Nephron (organoid): ENCODE measurements at regions not wholly inside any gene's neighbourhood (a gene's known extent, or its start where the extent isn't known, plus 50 kb on each side); places are given as distances from the start of the nearest gene placed in this dataset.

Source experiments
- H3K27ac Mint-ChIP-seq, 3 experiments: 2 replicates each; pipeline ENCODE4 v1.8.0; 2020; ENCODE audit warnings: mixed read lengths in 3 of 3, mild to moderate bottlenecking in 2 of 3, moderate library complexity in 1 of 3
- H3K27me3 Mint-ChIP-seq: 2 replicates; pipeline ENCODE4 v1.8.0; 2021; ENCODE audit warnings: low read depth, mild to moderate bottlenecking, moderate library complexity, mixed read lengths
- H3K36me3 Mint-ChIP-seq: 2 replicates; pipeline ENCODE4 v1.8.0; 2020; ENCODE audit warnings: low read depth, mixed read lengths
- H3K4me1 Mint-ChIP-seq: 2 replicates; pipeline ENCODE4 v1.8.0; 2020; ENCODE audit warnings: mixed read lengths
- H3K4me3 Mint-ChIP-seq, 3 experiments: 2 replicates each; pipeline ENCODE4 v1.8.0; 2020; ENCODE audit warnings: mild to moderate bottlenecking in 3 of 3, mixed read lengths in 3 of 3, moderate library complexity in 2 of 3
- H3K9me3 Mint-ChIP-seq: 2 replicates; pipeline ENCODE4 v1.8.0; 2020; ENCODE audit warnings: mixed read lengths
- TF ChIP-seq, protein P1 (sequence below), 3 experiments: fragments of 200-600 bp; sonication (generic); IDR thresholded peaks; one replicate each; pipeline ENCODE4 v1.5.0; 2021; ENCODE audit warnings: antibody characterized with exemption in 3 of 3; ENCODE audit not compliant: unreplicated experiment in 3 of 3

DNA sequence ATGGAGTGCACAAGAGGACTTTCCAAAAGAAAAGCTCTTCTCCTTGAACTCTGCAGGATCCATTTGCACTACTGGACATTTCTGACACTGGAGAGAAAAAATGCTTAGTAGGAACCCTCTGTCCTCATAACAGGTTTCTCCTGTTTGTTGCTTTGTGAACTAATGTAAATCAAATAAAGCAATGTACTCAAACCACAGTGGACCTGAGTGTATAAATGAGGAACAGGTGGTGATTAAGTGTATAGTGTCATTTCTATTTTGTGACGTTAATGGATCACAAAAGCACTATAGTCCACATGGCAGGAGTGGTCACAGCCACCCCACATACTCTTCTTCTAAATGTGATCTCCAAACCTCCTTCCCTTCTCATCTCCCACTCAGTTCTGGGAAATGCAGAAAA is 268.4 kb upstream of the DUSP10 start:
- Mint-ChIP-seq H3K4me1 (no peaks in the 10 kb centered on the region), H3K4me3 (no peak overlapping the region), H3K27me3 (no peaks in the 10 kb centered on the region), H3K27ac (no peak overlapping the region), H3K36me3 (no peaks in the 10 kb centered on the region), H3K9me3 (peaks cover 2% of the 10 kb centered on the region)
- TF ChIP-seq, protein P1, sequence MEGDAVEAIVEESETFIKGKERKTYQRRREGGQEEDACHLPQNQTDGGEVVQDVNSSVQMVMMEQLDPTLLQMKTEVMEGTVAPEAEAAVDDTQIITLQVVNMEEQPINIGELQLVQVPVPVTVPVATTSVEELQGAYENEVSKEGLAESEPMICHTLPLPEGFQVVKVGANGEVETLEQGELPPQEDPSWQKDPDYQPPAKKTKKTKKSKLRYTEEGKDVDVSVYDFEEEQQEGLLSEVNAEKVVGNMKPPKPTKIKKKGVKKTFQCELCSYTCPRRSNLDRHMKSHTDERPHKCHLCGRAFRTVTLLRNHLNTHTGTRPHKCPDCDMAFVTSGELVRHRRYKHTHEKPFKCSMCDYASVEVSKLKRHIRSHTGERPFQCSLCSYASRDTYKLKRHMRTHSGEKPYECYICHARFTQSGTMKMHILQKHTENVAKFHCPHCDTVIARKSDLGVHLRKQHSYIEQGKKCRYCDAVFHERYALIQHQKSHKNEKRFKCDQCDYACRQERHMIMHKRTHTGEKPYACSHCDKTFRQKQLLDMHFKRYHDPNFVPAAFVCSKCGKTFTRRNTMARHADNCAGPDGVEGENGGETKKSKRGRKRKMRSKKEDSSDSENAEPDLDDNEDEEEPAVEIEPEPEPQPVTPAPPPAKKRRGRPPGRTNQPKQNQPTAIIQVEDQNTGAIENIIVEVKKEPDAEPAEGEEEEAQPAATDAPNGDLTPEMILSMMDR (IDR thresholded peaks at IDR 0.05; ENCODE audit: unreplicated experiment in 3 of 3): no peak

DNA sequence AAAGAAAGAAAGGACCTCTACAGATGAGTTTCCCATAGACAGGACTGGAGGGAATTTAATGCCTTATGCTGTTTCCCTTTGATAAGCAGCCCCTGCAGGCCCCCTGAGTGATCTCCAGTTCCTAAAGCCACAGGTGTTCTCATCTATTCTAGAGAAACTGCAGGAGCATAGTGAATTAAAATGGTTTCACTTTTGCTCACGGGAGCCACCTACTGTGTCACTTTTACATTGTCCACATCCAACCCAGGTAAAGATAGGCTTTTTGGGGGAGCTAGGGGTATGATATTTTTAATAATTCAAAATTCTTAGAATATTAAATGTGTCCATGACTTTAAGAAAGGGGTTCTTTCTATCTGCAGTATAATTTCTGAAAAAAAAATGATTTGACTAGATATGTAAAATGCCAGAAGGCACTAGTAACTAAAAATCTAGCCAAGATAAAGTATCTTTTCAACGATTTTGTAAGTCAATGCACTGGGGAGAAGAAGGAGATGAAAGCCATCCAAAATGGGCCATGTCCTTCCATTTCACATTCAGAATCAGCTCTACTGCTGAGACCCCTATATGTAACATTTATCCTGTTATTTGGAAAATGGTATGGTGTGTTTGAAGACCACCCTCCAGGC is 267.3 kb upstream of the DUSP10 start:
- H3K27ac Mint-ChIP-seq: no peak overlapping the region
- no peak overlapping the region for H3K4me3 Mint-ChIP-seq
- TF ChIP-seq, protein P1 (IDR thresholded peaks at IDR 0.05; ENCODE audit: unreplicated experiment in 3 of 3): peak; percentile 23 to 32 (median 26)
- no peaks in the 10 kb centered on the region for H3K27me3 Mint-ChIP-seq
- H3K9me3 Mint-ChIP-seq: peaks cover 2% of the 10 kb centered on the region
- H3K36me3 Mint-ChIP-seq: no peaks in the 10 kb centered on the region
- no peaks in the 10 kb centered on the region for H3K4me1 Mint-ChIP-seq

DNA sequence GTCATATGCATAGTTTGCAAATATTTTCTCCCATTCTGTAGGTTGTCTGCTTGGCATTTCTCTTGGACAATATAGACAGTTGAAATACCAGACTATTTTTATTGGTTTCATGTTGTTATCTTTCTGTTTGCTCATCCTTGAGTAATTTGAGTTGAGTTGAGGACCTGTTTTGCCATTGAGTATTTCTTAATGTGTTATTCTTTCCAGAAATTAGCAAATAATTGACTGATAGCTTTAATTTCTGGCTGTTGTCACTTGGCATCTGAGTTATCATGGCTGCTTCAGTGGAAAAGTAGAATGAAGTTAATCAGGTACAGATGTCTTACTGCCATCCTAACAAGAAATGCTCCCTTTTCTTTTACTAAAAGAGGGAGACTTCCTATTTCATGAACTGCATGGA is 264.8 kb upstream of the DUSP10 start:
- no peaks in the 10 kb centered on the region for H3K27me3 Mint-ChIP-seq
- H3K4me3 Mint-ChIP-seq: no peak overlapping the region
- H3K4me1 Mint-ChIP-seq: no peaks in the 10 kb centered on the region
- H3K9me3 Mint-ChIP-seq: peaks cover 2% of the 10 kb centered on the region
- H3K36me3 Mint-ChIP-seq: no peaks in the 10 kb centered on the region
- TF ChIP-seq, protein P1 (IDR thresholded peaks at IDR 0.05; ENCODE audit: unreplicated experiment in 3 of 3): no peak
- H3K27ac Mint-ChIP-seq: no peak overlapping the region

DNA sequence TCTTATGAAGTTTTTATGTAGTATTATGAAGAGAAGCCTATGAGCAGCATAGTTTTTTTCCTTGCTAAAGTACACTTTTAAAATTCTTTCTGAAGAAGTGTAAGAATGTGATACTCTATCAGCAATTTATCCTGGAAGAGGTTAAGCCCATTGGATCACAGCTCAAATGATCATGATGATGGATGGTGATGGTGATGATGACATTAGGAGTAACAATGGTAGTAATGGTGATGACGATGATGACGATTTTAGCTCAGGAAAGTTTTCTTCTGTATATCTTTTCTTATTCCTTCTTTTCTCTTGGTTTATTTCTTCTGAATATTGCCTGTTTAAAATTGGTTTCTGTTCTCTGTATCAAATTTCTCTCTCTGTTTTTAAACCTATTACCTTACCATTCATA is 262.9 kb upstream of the DUSP10 start:
- no peak overlapping the region for H3K27ac Mint-ChIP-seq

DNA sequence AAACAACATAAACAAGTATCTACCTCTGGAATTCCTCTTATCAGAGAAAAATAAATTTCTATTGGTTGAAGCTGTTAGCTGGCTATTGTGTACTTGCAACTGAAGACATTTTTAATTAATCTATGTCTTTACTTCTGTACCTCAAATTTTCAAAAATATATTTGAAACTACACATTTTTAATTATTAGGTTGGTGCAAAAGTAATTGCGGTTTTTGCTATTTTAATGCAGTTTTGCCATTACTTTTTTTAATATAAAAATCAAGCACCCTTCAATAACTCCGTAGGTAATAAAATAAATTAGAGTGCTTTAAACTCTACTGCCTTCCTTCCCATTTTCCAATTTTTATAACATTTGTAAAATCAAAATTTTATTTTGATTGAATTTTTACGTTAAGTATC is 262.1 kb upstream of the DUSP10 start:
- Mint-ChIP-seq H3K36me3 (no peaks in the 10 kb centered on the region), H3K4me3 (no peak overlapping the region), H3K4me1 (no peaks in the 10 kb centered on the region), H3K9me3 (no peaks in the 10 kb centered on the region), H3K27me3 (no peaks in the 10 kb centered on the region), H3K27ac (no peak overlapping the region)
- TF ChIP-seq, protein P1 (IDR thresholded peaks at IDR 0.05; ENCODE audit: unreplicated experiment in 3 of 3): no peak

More for the DNA sequence above, 262.9 kb upstream of the DUSP10 start:
- H3K4me1 Mint-ChIP-seq: no peaks in the 10 kb centered on the region
- no peaks in the 10 kb centered on the region for H3K27me3 Mint-ChIP-seq
- TF ChIP-seq, protein P1 (IDR thresholded peaks at IDR 0.05; ENCODE audit: unreplicated experiment in 3 of 3): no peak
- no peaks in the 10 kb centered on the region for H3K36me3 Mint-ChIP-seq
- no peak overlapping the region for H3K4me3 Mint-ChIP-seq
- H3K9me3 Mint-ChIP-seq: no peaks in the 10 kb centered on the region

DNA sequence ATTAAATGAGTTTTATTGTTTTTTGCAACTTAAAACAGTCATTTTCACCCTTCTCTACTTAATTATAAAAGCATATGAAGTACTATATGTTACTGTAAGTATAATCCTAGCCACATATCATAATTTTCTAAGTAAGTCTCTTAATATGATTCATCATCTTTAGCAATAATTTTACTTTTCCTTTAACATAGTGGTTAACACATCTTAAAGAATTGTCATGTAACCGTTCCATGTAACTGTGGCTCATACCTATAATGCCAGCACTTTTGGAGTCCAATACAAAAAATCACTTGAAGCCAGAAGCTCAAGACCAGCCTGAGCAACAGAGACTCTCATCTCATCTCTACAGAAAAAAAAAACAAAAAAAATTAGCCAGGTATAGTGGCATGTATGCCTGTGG is 260.6 kb upstream of the DUSP10 start:
- Mint-ChIP-seq H3K4me3 (no peak overlapping the region), H3K9me3 (no peaks in the 10 kb centered on the region), H3K36me3 (no peaks in the 10 kb centered on the region), H3K27ac (no peak overlapping the region), H3K27me3 (no peaks in the 10 kb centered on the region), H3K4me1 (no peaks in the 10 kb centered on the region)
- TF ChIP-seq, protein P1 (IDR thresholded peaks at IDR 0.05; ENCODE audit: unreplicated experiment in 3 of 3): no peak
